NT2/D1 (cell line): ENCODE measurements at regions not wholly inside any gene's neighbourhood (a gene's known extent, or its start where the extent isn't known, plus 50 kb on each side); places are given as distances from the start of the nearest gene placed in this dataset.

Experiments used
- DNase-seq: peaks from one replicate; pipeline ENCODE4 v3.0.0-alpha.2; 2011; ENCODE audit warnings: low read depth, low spot score
- H3K27me3 ChIP-seq: 2 replicates; pipeline ENCODE4 v1.6.0; 2011; ENCODE audit warnings: mild to moderate bottlenecking; ENCODE audit not compliant: insufficient read length, insufficient read depth
- H3K36me3 ChIP-seq: 2 replicates; pipeline ENCODE4 v1.6.1; 2011; ENCODE audit warnings: mild to moderate bottlenecking, low read length, mixed read lengths; ENCODE audit not compliant: insufficient read depth, insufficient read length
- H3K4me1 ChIP-seq: 2 replicates; pipeline ENCODE4 v1.5.1; 2011; ENCODE audit not compliant: insufficient read depth, insufficient read length
- H3K4me3 ChIP-seq: 2 replicates; pipeline ENCODE4 v1.5.1; 2011; ENCODE audit warnings: low read depth; ENCODE audit not compliant: insufficient read length
- H3K9ac ChIP-seq: 2 replicates; pipeline ENCODE4 v1.6.0; 2011; ENCODE audit warnings: low read depth; ENCODE audit not compliant: insufficient read length
- H3K9me3 ChIP-seq: 2 replicates; pipeline ENCODE4 v1.5.1; 2011; ENCODE audit warnings: mild to moderate bottlenecking, low read length; ENCODE audit not compliant: insufficient read depth
- SUZ12 ChIP-seq: IDR thresholded peaks from 2 replicates; pipeline ENCODE4 v1.6.1; 2011; ENCODE audit not compliant: insufficient read length, insufficient read depth; ENCODE audit errors: extremely low read depth
- YY1 ChIP-seq: IDR thresholded peaks from 2 replicates; pipeline ENCODE4 v1.6.1; 2011; ENCODE audit not compliant: insufficient read length, insufficient read depth
- ZNF274 ChIP-seq: IDR thresholded peaks from 2 replicates; pipeline ENCODE4 v1.6.1; 2011; ENCODE audit warnings: mild to moderate bottlenecking, low read depth, low read length

DNA sequence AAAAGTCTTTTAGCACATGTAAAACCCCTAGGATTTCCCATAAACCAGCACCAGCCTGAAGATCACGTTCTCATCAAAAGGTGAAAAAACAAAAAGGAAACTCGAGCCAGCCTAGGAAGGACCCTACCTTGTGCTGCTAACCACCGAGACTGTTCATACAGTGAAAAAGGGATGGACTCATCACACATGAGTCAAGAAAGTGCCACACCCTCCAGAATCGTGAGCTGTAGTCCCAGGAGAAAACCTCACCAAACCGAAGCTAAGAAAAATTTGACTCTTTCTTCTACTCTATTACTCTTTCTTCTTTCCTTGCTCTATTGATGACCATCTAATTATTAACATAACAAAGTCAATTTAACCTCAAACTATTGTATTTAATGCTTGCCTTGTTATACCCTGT lies 124.8 kb upstream of the USP9Y start:
- Histone ChIP-seq H3K27me3 (no peaks in the 10 kb centered on the region), H3K4me1 (no peaks in the 10 kb centered on the region), H3K36me3 (no peaks in the 10 kb centered on the region), H3K9me3 (no peaks in the 10 kb centered on the region), H3K9ac (no peak overlapping the region), H3K4me3 (no peak overlapping the region)
- no peak for TF ChIP-seq SUZ12
- TF ChIP-seq YY1: no peak
- no peak for TF ChIP-seq ZNF274
- DNase-seq: no peak

DNA sequence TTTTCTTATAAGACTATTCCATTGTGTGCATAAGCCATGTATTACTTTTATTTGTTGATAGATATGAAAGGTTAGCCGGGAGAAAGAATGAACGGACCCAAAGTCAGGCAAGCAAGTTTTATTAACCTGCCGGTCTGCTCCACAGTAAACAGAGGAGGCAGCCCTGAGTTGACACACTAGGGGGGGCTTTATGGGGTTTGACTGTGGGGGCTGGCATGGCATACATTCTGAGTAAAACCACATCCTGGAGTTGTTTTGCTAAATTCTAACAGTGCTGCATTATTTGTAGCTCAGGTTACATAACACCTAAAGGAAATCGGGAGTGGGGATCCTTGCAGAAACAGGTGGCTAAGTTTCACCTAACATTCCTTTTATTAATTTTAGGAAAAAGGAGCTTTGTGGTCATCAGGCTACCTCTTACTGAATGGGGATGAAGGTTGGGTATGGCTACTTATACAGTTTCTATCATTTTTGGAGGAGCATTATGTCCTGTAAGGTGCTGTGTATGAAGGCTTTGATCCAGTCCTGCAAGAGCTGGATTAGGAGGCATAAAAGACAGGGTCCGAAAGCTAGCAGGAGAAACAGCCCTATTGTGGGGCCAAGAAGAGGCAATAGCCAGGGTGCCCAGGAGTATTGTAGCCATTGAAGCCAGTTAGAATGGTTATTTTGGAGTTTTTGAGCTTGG lies 107.4 kb upstream of the USP9Y start:
- Histone ChIP-seq H3K9me3 (no peaks in the 10 kb centered on the region), H3K9ac (no peak overlapping the region), H3K27me3 (no peaks in the 10 kb centered on the region), H3K4me1 (no peaks in the 10 kb centered on the region), H3K4me3 (no peak overlapping the region), H3K36me3 (no peaks in the 10 kb centered on the region)
- no peak for TF ChIP-seq YY1
- TF ChIP-seq ZNF274: no peak
- no peak for TF ChIP-seq SUZ12
- DNase-seq: no peak

DNA sequence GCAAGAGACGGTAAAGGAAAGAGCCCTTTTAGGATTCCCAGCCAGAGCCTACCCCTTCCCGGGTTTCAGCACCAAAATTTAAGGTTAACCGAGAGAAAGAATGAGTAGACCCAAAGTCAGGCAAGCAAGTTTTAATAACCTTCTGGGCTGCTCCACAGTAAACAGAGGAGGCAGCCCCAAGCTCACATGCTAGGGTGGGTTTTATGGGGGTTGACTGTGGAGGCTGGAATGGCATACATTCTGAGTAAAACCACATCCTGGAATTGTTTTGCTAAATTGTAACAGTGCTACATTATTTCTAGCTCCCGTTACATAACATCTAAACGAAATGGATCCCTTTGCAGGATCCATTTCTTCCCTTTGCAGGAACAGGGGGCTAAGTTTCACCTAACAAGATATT lies 102.2 kb upstream of the USP9Y start:
- H3K4me1 ChIP-seq: no peaks in the 10 kb centered on the region
- H3K9ac ChIP-seq: no peak overlapping the region

DNA sequence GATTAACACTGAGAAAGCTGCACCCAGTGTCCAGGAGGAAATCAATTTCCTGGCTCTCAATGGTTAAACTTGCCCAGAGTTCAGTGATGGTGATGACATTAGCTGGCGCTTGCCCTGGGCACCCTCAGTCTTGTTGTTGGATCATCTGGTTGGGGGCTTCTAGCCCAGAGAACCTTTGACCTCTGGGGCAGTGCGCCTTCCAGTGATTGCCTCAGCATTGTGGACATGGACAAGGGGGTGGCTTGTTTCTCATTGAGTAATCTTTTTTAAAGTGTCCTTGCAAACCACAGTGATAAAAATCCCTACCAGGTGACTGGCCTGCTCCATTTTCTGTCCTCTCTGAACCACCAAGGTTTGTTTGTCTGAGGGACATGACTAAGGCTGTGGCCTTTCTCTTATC lies 95.6 kb upstream of the USP9Y start:
- H3K4me1 ChIP-seq: no peaks in the 10 kb centered on the region
- TF ChIP-seq YY1: no peak
- TF ChIP-seq SUZ12: no peak
- TF ChIP-seq ZNF274: no peak
- H3K36me3 ChIP-seq: no peaks in the 10 kb centered on the region
- H3K9ac ChIP-seq: no peak overlapping the region
- no peaks in the 10 kb centered on the region for H3K9me3 ChIP-seq
- DNase-seq: no peak
- no peaks in the 10 kb centered on the region for H3K27me3 ChIP-seq
- H3K4me3 ChIP-seq: no peak overlapping the region

More for the DNA sequence above, 102.2 kb upstream of the USP9Y start:
- H3K27me3 ChIP-seq: no peaks in the 10 kb centered on the region
- DNase-seq: no peak
- no peaks in the 10 kb centered on the region for H3K9me3 ChIP-seq
- no peaks in the 10 kb centered on the region for H3K36me3 ChIP-seq
- no peak overlapping the region for H3K4me3 ChIP-seq
- TF ChIP-seq YY1: no peak
- no peak for TF ChIP-seq ZNF274
- TF ChIP-seq SUZ12: no peak

DNA sequence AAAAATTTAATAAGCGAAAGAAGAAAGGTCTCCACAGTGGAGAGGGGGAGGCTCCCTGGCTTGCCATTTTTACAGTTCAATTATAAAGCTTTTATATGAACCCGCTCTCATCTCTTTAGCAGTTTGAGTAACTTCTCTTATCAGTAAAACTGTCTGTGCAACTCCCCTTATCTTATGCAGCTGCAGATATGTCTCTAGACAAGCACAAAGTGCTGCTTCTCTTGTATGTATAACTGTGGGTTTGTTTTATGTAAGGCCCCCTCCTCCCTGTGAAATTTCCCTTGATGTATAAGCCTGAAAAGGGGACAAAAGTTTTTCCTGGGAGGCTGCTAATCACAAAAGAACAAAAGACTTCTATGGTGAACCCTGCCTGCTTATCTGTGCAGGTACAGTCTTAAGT lies 90.2 kb upstream of the USP9Y start:
- no peak for DNase-seq

DNA sequence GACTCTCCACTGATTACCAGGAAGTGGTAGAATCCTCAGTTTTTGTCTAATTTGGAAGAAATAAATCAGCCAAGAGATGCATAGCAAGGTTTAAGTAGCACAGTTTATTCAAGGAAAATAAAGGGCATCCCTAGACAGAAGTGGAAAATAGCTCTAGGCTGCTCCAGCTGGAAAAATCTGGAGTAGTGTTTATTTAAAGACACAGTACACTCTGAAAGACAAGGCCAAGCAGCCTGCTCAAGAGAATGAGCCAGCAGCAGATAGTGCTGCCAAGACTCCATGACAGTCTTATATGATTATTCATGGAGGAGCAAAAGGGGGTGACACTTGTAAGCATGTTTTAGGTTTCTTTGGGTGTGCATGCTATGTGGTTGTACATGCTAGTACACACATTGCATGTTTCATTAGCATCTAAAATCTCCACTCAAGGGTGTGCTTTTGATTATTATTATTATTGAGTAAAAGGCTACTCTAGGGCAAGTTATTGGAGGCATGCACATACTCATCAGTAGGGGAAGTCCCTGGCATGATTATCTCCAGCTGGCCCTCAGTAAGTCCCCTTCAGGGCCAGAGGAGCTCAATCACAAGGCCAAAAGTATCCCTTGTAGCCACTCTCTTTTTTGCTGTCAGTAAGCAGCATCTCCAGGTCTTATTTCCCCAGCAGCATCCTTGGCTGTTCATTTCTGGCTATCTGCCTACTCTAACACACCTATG lies 85.1 kb upstream of the USP9Y start:
- H3K4me1 ChIP-seq: no peaks in the 10 kb centered on the region
- no peak overlapping the region for H3K9ac ChIP-seq

More for the DNA sequence above, 90.2 kb upstream of the USP9Y start:
- Histone ChIP-seq H3K27me3 (no peaks in the 10 kb centered on the region), H3K9ac (no peak overlapping the region), H3K4me1 (no peaks in the 10 kb centered on the region), H3K9me3 (no peaks in the 10 kb centered on the region), H3K4me3 (no peak overlapping the region), H3K36me3 (no peaks in the 10 kb centered on the region)
- TF ChIP-seq YY1 (no peak), ZNF274 (no peak), SUZ12 (no peak)

DNA sequence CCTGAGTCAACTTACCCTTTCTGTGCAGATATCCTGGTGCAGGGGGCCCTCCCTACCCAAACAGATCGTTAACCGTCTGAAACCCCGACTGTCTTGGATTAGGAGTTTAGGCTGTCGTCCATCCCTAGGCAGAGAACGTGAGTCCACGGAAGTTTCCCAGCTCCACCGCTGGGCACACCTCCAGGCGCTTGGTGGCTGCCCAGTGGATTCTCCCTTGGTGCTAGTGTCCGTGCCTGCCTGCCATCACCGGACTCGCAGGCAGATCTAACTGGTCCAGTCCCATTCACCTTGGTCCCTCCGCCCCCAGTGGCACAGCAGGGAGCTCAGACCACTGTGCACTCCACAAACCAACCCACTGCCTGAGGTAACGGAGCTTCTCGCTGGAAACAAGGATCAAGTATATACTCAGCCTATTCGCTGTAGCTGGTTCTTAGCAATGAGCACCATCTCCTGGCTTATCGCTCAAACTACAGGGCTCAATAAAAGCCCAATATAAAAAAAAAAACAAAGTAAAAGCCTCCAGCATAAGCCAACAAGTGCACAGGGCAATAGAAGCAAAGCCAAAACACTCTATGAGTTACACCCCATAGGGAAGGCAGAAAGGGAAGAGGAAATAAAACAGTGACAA lies 79.5 kb upstream of the USP9Y start:
- Histone ChIP-seq H3K4me3 (no peak overlapping the region), H3K9me3 (no peaks in the 10 kb centered on the region), H3K36me3 (no peaks in the 10 kb centered on the region), H3K9ac (no peak overlapping the region), H3K4me1 (no peaks in the 10 kb centered on the region), H3K27me3 (no peaks in the 10 kb centered on the region)
- DNase-seq: no peak
- TF ChIP-seq SUZ12: no peak
- TF ChIP-seq YY1: no peak
- no peak for TF ChIP-seq ZNF274

More for the DNA sequence above, 85.1 kb upstream of the USP9Y start:
- H3K9me3 ChIP-seq: no peaks in the 10 kb centered on the region
- no peak overlapping the region for H3K4me3 ChIP-seq
- no peaks in the 10 kb centered on the region for H3K27me3 ChIP-seq
- TF ChIP-seq YY1 (no peak), SUZ12 (no peak), ZNF274 (no peak)
- no peak for DNase-seq
- H3K36me3 ChIP-seq: no peaks in the 10 kb centered on the region
